NAMALWA (cell line): ENCODE measurements at regions not wholly inside any gene's neighbourhood (a gene's known extent, or its start where the extent isn't known, plus 50 kb on each side); places are given as distances from the start of the nearest gene placed in this dataset.

Experiments
- DNase-seq: peaks from one replicate; pipeline ENCODE4 v3.0.0-alpha.2; 2015; ENCODE audit warnings: low spot score

- peak; percentile 66 for DNase-seq
Observed at GRCh38 chr14:76926521-76927251, 100.5 kb downstream of the LRRC74A start.

- DNase-seq, result no peak
Observed at GRCh38 chr14:76925097-76925441, 98.9 kb downstream of the LRRC74A start.

GRCh38 chr14:76924371-76925096 lies 98.3 kb downstream of the LRRC74A start:
- peak; percentile 39 for DNase-seq

- no peak for DNase-seq
Observed at GRCh38 chr14:76923431-76924370, 97.5 kb downstream of the LRRC74A start.

GRCh38 chr14:76922584-76922983 lies 96.4 kb downstream of the LRRC74A start:
- no peak for DNase-seq

GRCh38 chr14:76922092-76922491 lies 95.9 kb downstream of the LRRC74A start:
- no peak for DNase-seq

- no peak for DNase-seq
Observed at GRCh38 chr14:76921088-76921399, 94.8 kb downstream of the LRRC74A start.

GRCh38 chr14:76920331-76921087 lies 94.3 kb downstream of the LRRC74A start:
- peak; percentile 32 for DNase-seq

GRCh38 chr14:76919431-76920330 lies 93.5 kb downstream of the LRRC74A start:
- DNase-seq, result peak; percentile 39
